Liver (tissue), 8 donors: ENCODE measurements at regions not wholly inside any gene's neighbourhood (a gene's known extent, or its start where the extent isn't known, plus 50 kb on each side); places are given as distances from the start of the nearest gene placed in this dataset.

Experiments
- DNase-seq: peaks from one replicate; pipeline ENCODE4 v3.0.0-alpha.2; 2017; ENCODE audit warnings: low spot score
- H3K27ac ChIP-seq, 2 donors: one replicate each; pipeline ENCODE4 v1.7.0; 2013; ENCODE audit warnings: inconsistent platforms in 2 of 2, low read length in 2 of 2, control low read depth in 1 of 2, low read depth in 1 of 2, mild to moderate bottlenecking in 1 of 2
- H3K27me3 ChIP-seq, 4 donors: one replicate each; pipeline versions ENCODE4 v1.6.1 to v1.7.0; 2013; ENCODE audit warnings: low read length in 3 of 4, inconsistent platforms in 1 of 4, mild to moderate bottlenecking in 1 of 4, moderate library complexity in 1 of 4; ENCODE audit not compliant: control insufficient read depth in 4 of 4, insufficient read depth in 4 of 4
- H3K36me3 ChIP-seq, 4 donors: one replicate each; pipeline versions ENCODE4 v1.6.1 to v1.7.0; 2013; ENCODE audit warnings: low read length in 3 of 4, mild to moderate bottlenecking in 3 of 4, low read depth in 1 of 4, moderate library complexity in 1 of 4; ENCODE audit not compliant: control insufficient read depth in 4 of 4, insufficient read depth in 3 of 4
- H3K4me1 ChIP-seq, 4 donors: one replicate each; pipeline versions ENCODE4 v1.6.1 to v1.7.0; 2013; ENCODE audit warnings: low read length in 3 of 4, mild to moderate bottlenecking in 3 of 4, moderate library complexity in 1 of 4; ENCODE audit not compliant: control insufficient read depth in 4 of 4, insufficient read depth in 4 of 4
- H3K4me3 ChIP-seq, 3 donors: one replicate each; pipeline versions ENCODE4 v1.6.1 to v1.7.0; 2013; ENCODE audit warnings: low read length in 3 of 3, control low read depth in 1 of 3, low read depth in 1 of 3, mild to moderate bottlenecking in 1 of 3
- H3K9ac ChIP-seq, 2 donors: one replicate each; pipeline ENCODE4 v1.7.0; 2013; ENCODE audit warnings: low read length in 2 of 2, mild to moderate bottlenecking in 2 of 2, moderate library complexity in 2 of 2, control low read depth in 1 of 2, low read depth in 1 of 2
- H3K9me3 ChIP-seq, 4 donors: one replicate each; pipeline versions ENCODE4 v1.6.1 to v1.7.0; 2013; ENCODE audit warnings: low read length in 3 of 4; ENCODE audit not compliant: control insufficient read depth in 4 of 4
- ATF3 ChIP-seq: IDR thresholded peaks from 2 replicates; pipeline ENCODE4 v1.6.1; 2016; ENCODE audit warnings: antibody characterized with exemption
- CTCF ChIP-seq: fragments of 150-350 bp; IDR thresholded peaks from 2 replicates; pipeline ENCODE4 v1.5.1; 2017; ENCODE audit warnings: improper control_type of control experiment, low read depth, low read length; ENCODE audit not compliant: missing input control
- FOXA1 ChIP-seq: IDR thresholded peaks from 2 replicates; pipeline ENCODE4 v1.6.1; 2016; ENCODE audit warnings: antibody characterized with exemption
- HNF4A ChIP-seq, 2 donors: conservative IDR thresholded peaks; 2 replicates each; pipeline ENCODE4 v1.6.1; 2016; ENCODE audit warnings: antibody characterized with exemption in 2 of 2, mild to moderate bottlenecking in 2 of 2
- HNF4G ChIP-seq: IDR thresholded peaks from 2 replicates; pipeline ENCODE4 v1.6.1; 2016; ENCODE audit warnings: antibody characterized with exemption
- JUND ChIP-seq, 2 donors: IDR thresholded peaks; 2 replicates each; pipeline ENCODE4 v1.6.1; 2016; ENCODE audit warnings: antibody characterized with exemption in 2 of 2
- MAX ChIP-seq: IDR thresholded peaks from 2 replicates; pipeline ENCODE4 v1.6.1; 2016; ENCODE audit warnings: antibody characterized with exemption
- RAD21 ChIP-seq, 2 donors: IDR thresholded peaks; 2 replicates each; pipeline ENCODE4 v1.6.1; 2016; ENCODE audit warnings: antibody characterized with exemption in 2 of 2, mild to moderate bottlenecking in 2 of 2
- RXRA ChIP-seq, 2 donors: IDR thresholded peaks; 2 replicates each; pipeline ENCODE4 v1.6.1; 2017 to 2018; ENCODE audit warnings: antibody characterized with exemption in 2 of 2, mild to moderate bottlenecking in 1 of 2
- SP1 ChIP-seq: IDR thresholded peaks from 2 replicates; pipeline ENCODE4 v1.6.1; 2018; ENCODE audit warnings: antibody characterized with exemption, mild to moderate bottlenecking
- TAF1 ChIP-seq: conservative IDR thresholded peaks from 2 replicates; pipeline ENCODE4 v1.6.1; 2016; ENCODE audit warnings: antibody characterized with exemption, mild to moderate bottlenecking
- ZBTB33 ChIP-seq: IDR thresholded peaks from 2 replicates; pipeline ENCODE4 v1.6.1; 2016; ENCODE audit warnings: antibody characterized with exemption
- WGBS: extraction: QIAGEN DNeasy Blood & Tissue Kit; methylation state at CpG from one replicate; pipeline ENCODE4 v1.1.7; 2013; 5-methylcytosine and 5-hydroxymethylcytosine counted together
- donor health status: healthy.
- donor health status: healthy.
- donor health status: healthy.
- donor health status: healthy.
- donor health status: healthy.

- Histone ChIP-seq H3K9me3 (peaks cover 0 to 3% (median 0%) of the 10 kb centered on the region in 4 donors), H3K4me3 (no peak overlapping the region), H3K9ac (no peak overlapping the region), H3K27ac (no peak overlapping the region), H3K27me3 (peaks cover 0 to 2% (median 0%) of the 10 kb centered on the region in 4 donors), H3K4me1 (peaks cover 0 to 3% (median 0%) of the 10 kb centered on the region in 4 donors), H3K36me3 (no peaks in the 10 kb centered on the region)
- TF ChIP-seq MAX (no peak), FOXA1 (no peak), ZBTB33 (no peak), SP1 (no peak), CTCF (no peak), RXRA (IDR thresholded peaks at IDR 0.05) (no peak)
- WGBS, result 67% methylated on average over 5 of the region's 5 CpGs
- DNase-seq, result no peak
These were observed 103.3 kb upstream of the EPHA4 start for GRCh38 chr2:221675201-221675908.

- peaks cover 0 to 3% (median 0%) of the 10 kb centered on the region in 4 donors for H3K4me1 ChIP-seq
- H3K27me3 ChIP-seq, result peaks cover 0 to 2% (median 0%) of the 10 kb centered on the region in 4 donors
- WGBS, result 79% methylated on average over 4 of the region's 4 CpGs
- H3K4me3 ChIP-seq, result no peak overlapping the region
- no peak overlapping the region for H3K27ac ChIP-seq
- no peaks in the 10 kb centered on the region for H3K36me3 ChIP-seq
- H3K9ac ChIP-seq, result no peak overlapping the region
- TF ChIP-seq ZBTB33 (no peak), HNF4A (conservative IDR thresholded peaks at IDR 0.05) (no peak), TAF1 (no peak), SP1 (no peak)
- no peak for DNase-seq
- H3K9me3 ChIP-seq, result peaks cover 0 to 3% (median 0%) of the 10 kb centered on the region in 4 donors
These were observed 102.3 kb upstream of the EPHA4 start for GRCh38 chr2:221674446-221674845.

- 83% methylated on average over 1 of the region's 1 CpG for WGBS
- H3K27me3 ChIP-seq, result peaks cover 0 to 2% (median 0%) of the 10 kb centered on the region in 4 donors
- H3K4me3 ChIP-seq, result no peak overlapping the region
- H3K27ac ChIP-seq, result no peak overlapping the region
- peaks cover 0 to 3% (median 0%) of the 10 kb centered on the region in 4 donors for H3K9me3 ChIP-seq
- H3K4me1 ChIP-seq, result peaks cover 0 to 3% (median 0%) of the 10 kb centered on the region in 4 donors
- H3K9ac ChIP-seq, result no peak overlapping the region
- no peaks in the 10 kb centered on the region for H3K36me3 ChIP-seq
- no peak for DNase-seq
- no peak for TF ChIP-seq TAF1
- TF ChIP-seq CTCF, result no peak
- TF ChIP-seq RXRA (IDR thresholded peaks at IDR 0.05), result no peak
- TF ChIP-seq ATF3, result no peak
- no peak for TF ChIP-seq JUND (IDR thresholded peaks at IDR 0.05)
- no peak for TF ChIP-seq HNF4G
- no peak for TF ChIP-seq HNF4A (conservative IDR thresholded peaks at IDR 0.05)
- TF ChIP-seq MAX, result no peak
- no peak for TF ChIP-seq ZBTB33
- no peak for TF ChIP-seq RAD21 (IDR thresholded peaks at IDR 0.05)
These were observed 101.1 kb upstream of the EPHA4 start for GRCh38 chr2:221673248-221673647.
